Body of pancreas (tissue), 4 donors: ENCODE measurements at regions not wholly inside any gene's neighbourhood (a gene's known extent, or its start where the extent isn't known, plus 50 kb on each side); places are given as distances from the start of the nearest gene placed in this dataset.

ENCODE experiments used
- ATAC-seq: fragments of 150-250 bp; one replicate; pipeline ENCODE4 v1.9.1; 2016
- DNase-seq, 4 donors: peaks; one replicate each; pipeline ENCODE4 v3.0.0-alpha.2; 2019
- H3K27ac ChIP-seq, 4 donors: fragments of 200-600 bp; sonication (generic); 1 replicate in 3 of 4; 2 replicates in 1 of 4; pipeline versions ENCODE4 v1.5.1 to v1.6.1; 2016 to 2019; ENCODE audit warnings: mild to moderate bottlenecking in 1 of 4, mixed read lengths in 1 of 4, moderate library complexity in 1 of 4
- H3K27me3 ChIP-seq, 2 donors: fragments of 200-600 bp; sonication (generic); one replicate each; pipeline ENCODE4 v1.6.0; 2016; ENCODE audit warnings: mild to moderate bottlenecking in 1 of 2
- H3K36me3 ChIP-seq, 2 donors: fragments of 200-600 bp; sonication (generic); replicated peaks in 1 of 2; 2 replicates each; pipeline ENCODE4 v1.5.1; 2016; ENCODE audit warnings: low read depth in 2 of 2; ENCODE audit not compliant: insufficient read depth in 1 of 2
- H3K4me1 ChIP-seq: fragments of 200-600 bp; sonication (generic); one replicate; pipeline ENCODE4 v1.6.0; 2016
- H3K4me3 ChIP-seq, 2 donors: fragments of 200-600 bp; sonication (generic); 1 replicate in 1 of 2; 2 replicates in 1 of 2; pipeline ENCODE4 v1.5.1; 2016 to 2019
- H3K9me3 ChIP-seq, 3 donors: fragments of 200-600 bp; sonication (generic); 1 replicate in 2 of 3; 2 replicates in 1 of 3; pipeline ENCODE4 v1.5.1; 2016
- CTCF ChIP-seq, 7 experiments: fragments of 450-650 bp in 4 of 7; fragments of 200-600 bp in 3 of 7; sonication (generic) in 3 of 7; IDR thresholded peaks; one replicate each; pipeline ENCODE4 v1.5.1; 2016 to 2019; ENCODE audit warnings: antibody characterized with exemption in 7 of 7
- POLR2A ChIP-seq, 3 donors: fragments of 450-650 bp; IDR thresholded peaks; one replicate each; pipeline ENCODE4 v1.6.1; 2016; ENCODE audit warnings: antibody characterized with exemption in 3 of 3, mild to moderate bottlenecking in 2 of 3
- WGBS, 2 donors: methylation state at CpG; one replicate each; pipeline ENCODE4 v1.1.5; 2017; 5-methylcytosine and 5-hydroxymethylcytosine counted together
- intact Hi-C: fragments of 100-400 bp; cut with DNase I; formaldehyde crosslinking; loops from one replicate; pipeline ENCODE4 v1.15.1; 2023

GRCh38 chr1:238900334-238900865 lies 486.0 kb upstream of the CHRM3 start:
- ATAC-seq = no peak
- Histone ChIP-seq H3K27me3 (no peaks in the 10 kb centered on the region), H3K36me3 (no peaks in the 10 kb centered on the region), H3K4me1 (no peaks in the 10 kb centered on the region), H3K9me3 (no peaks in the 10 kb centered on the region), H3K27ac (no peak overlapping the region), H3K4me3 (no peak overlapping the region)
- intact Hi-C loops = no loop called here
- 80 to 87% methylated on average over 7 to 8 of the region's 8 CpGs for WGBS, 2 donors
- TF ChIP-seq CTCF (IDR thresholded peaks at IDR 0.05) (no peak), POLR2A (IDR thresholded peaks at IDR 0.05) (no peak)
- no peak for DNase-seq

GRCh38 chr1:238898856-238899255 lies 487.5 kb upstream of the CHRM3 start:
- ATAC-seq (no peak), DNase-seq (no peak)
- H3K4me1 ChIP-seq = no peaks in the 10 kb centered on the region
- H3K27me3 ChIP-seq = no peaks in the 10 kb centered on the region
- H3K4me3 ChIP-seq = no peak overlapping the region
- TF ChIP-seq POLR2A (IDR thresholded peaks at IDR 0.05) = no peak
- no peak for TF ChIP-seq CTCF (IDR thresholded peaks at IDR 0.05)
- intact Hi-C loops = no loop called here
- no peak overlapping the region for H3K27ac ChIP-seq
- no peaks in the 10 kb centered on the region for H3K9me3 ChIP-seq
- no peaks in the 10 kb centered on the region for H3K36me3 ChIP-seq

DNA sequence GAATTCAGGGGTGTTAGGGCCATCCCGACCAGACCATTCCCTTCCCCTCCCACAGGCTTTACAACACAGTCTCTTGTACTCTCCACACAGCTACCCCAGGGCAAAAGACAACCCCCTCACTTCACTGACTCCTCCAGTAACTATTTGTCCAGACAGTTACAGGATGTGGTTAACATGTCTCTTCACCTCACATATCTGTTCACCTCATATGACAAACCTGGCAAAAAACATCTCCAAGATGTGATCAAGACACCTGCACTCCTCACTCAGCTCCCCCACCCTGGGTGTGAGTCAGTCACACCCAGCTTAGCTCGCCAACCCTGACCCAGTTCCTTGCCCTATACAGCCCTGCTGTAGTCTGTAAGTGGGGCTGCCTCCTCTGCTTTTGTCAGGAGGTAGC lies 490.5 kb upstream of the CHRM3 start:
- intact Hi-C loops = no loop called here
- Histone ChIP-seq H3K27ac (no peak overlapping the region), H3K36me3 (no peaks in the 10 kb centered on the region), H3K4me3 (no peak overlapping the region), H3K27me3 (no peaks in the 10 kb centered on the region), H3K4me1 (no peaks in the 10 kb centered on the region), H3K9me3 (no peaks in the 10 kb centered on the region)
- TF ChIP-seq POLR2A (IDR thresholded peaks at IDR 0.05) (no peak), CTCF (IDR thresholded peaks at IDR 0.05) (no peak)
- ATAC-seq = no peak
- DNase-seq = no peak
- WGBS, 2 donors = 44 to 63% methylated on average over 1 to 2 of the region's 2 CpGs

- Histone ChIP-seq H3K36me3 (no peaks in the 10 kb centered on the region), H3K27ac (no peak overlapping the region), H3K9me3 (no peaks in the 10 kb centered on the region), H3K27me3 (no peaks in the 10 kb centered on the region), H3K4me3 (no peak overlapping the region), H3K4me1 (no peaks in the 10 kb centered on the region)
- ATAC-seq (no peak), DNase-seq (peak in 1 of 4 donors; percentile 15)
- 72 to 77% methylated on average over 4 of the region's 4 CpGs for WGBS, 2 donors
- no peak for TF ChIP-seq CTCF (IDR thresholded peaks at IDR 0.05)
- no peak for TF ChIP-seq POLR2A (IDR thresholded peaks at IDR 0.05)
- intact Hi-C loops = no loop called here
Measured at GRCh38 chr1:238892612-238893011, 493.8 kb upstream of the CHRM3 start.

DNA sequence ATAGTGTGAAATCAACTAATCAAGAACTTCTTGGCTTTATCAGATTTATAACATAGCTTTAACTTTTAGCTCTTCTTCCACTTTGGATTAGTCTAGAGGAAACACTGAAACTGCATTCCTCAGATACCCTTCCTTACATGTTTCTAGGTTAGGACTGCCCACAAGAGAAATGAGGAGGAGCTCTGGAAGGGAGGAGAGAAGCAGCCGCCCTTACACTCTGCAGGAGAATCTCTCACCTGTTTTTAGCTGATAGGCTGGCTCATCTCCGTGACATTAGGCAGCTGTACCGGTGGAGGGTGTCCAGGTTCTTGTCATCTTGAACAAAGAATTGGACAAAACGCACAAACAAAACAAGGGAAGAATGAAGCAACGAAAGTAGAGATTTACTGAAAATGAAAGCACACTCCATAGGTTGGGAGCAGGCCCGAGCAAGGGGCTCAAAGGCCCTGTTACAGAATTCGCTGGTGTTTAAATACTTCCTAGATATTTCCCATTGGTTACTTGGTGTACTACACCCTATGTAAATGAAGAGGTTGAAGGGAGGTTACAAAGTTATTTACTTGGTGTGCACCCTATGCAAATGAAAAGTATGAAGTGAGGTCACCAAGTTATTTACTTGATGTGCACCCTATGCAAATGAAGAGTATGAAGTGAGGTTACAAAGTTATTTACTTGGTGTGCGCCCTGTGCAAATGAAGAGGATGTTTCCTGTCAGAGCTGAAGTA lies 524.9 kb upstream of the CHRM3 start:
- Histone ChIP-seq H3K4me3 (no peak overlapping the region), H3K9me3 (no peaks in the 10 kb centered on the region), H3K36me3 (no peaks in the 10 kb centered on the region), H3K27ac (no peak overlapping the region), H3K27me3 (no peaks in the 10 kb centered on the region), H3K4me1 (no peaks in the 10 kb centered on the region)
- ATAC-seq (no peak), DNase-seq (no peak)
- intact Hi-C loops = no loop called here
- no peak for TF ChIP-seq POLR2A (IDR thresholded peaks at IDR 0.05)
- TF ChIP-seq CTCF (IDR thresholded peaks at IDR 0.05) = no peak
- WGBS, 2 donors = 53 to 58% methylated on average over 8 of the region's 8 CpGs
